ENCODE measurements at regions not wholly inside any gene's neighbourhood (a gene's known extent, or its start where the extent isn't known, plus 50 kb on each side); places are given as distances from the start of the nearest gene placed in this dataset.

DNA sequence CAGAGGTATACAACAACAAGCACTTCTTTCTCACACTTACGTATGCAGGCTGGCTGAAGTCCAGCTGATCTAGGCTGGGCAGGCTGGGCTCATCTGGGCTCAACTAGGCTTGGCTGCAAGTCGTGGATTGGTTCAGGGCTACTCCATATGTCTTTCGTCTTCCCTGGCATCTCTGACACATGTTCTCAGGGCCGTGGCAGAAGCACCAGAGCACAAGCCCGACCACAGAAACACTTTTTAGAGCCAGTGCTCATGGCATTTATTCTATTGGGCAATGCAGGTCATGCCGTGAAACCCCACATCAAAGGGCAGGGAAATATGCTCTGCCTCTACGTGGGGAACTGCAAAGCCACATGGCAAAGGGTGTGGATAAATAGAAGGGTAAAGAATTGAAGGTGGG is 93.8 kb downstream of the RIN2 start:
- no peaks in the 10 kb centered on the region for H3K36me3 ChIP-seq (ENCODE audit: control insufficient read depth, insufficient read depth, low read length)
- no peak overlapping the region for H3K9ac ChIP-seq (ENCODE audit: low read depth, low read length)
- H3K27me3 ChIP-seq (ENCODE audit: control insufficient read depth, insufficient read depth, low read length): no peaks in the 10 kb centered on the region
- no peaks in the 10 kb centered on the region for H3K4me1 ChIP-seq (ENCODE audit: control insufficient read depth, insufficient read depth, low read length)
- H3K4me3 ChIP-seq (ENCODE audit: low read depth, low read length): no peak overlapping the region
- no peak overlapping the region for H3K27ac ChIP-seq (ENCODE audit: low read depth, low read length)
- H3K9me3 ChIP-seq (ENCODE audit: control insufficient read depth, insufficient read depth, low read length): no peaks in the 10 kb centered on the region

DNA sequence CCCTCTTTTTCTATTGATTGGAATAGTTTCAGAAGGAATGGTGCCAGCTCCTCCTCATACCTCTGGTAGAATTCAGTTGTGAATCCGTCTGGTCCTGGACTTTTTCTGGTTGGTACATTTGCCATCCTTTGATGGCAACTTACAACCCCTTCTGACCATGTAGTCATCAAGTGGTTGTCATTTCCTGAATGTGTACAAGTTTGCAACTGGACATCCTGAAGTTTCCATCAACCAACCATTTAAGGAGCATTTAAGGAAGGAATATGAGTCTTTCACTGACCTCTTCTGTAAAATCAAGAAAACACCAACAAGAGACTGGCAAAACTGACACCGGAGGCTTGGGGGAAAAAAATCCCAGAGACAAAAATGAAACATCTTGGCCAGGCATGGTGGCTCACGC is 97.4 kb downstream of the RIN2 start:
- H3K4me3 ChIP-seq (ENCODE audit: low read depth, low read length): no peak overlapping the region
- no peak overlapping the region for H3K27ac ChIP-seq (ENCODE audit: low read depth, low read length)
- H3K9me3 ChIP-seq (ENCODE audit: control insufficient read depth, insufficient read depth, low read length): no peaks in the 10 kb centered on the region
- no peaks in the 10 kb centered on the region for H3K27me3 ChIP-seq (ENCODE audit: control insufficient read depth, insufficient read depth, low read length)
- H3K9ac ChIP-seq (ENCODE audit: low read depth, low read length): no peak overlapping the region
- H3K36me3 ChIP-seq (ENCODE audit: control insufficient read depth, insufficient read depth, low read length): no peaks in the 10 kb centered on the region
- no peaks in the 10 kb centered on the region for H3K4me1 ChIP-seq (ENCODE audit: control insufficient read depth, insufficient read depth, low read length)

GRCh38 chr20:19858466-19859371 is 100.7 kb downstream of the RIN2 start:
- Histone ChIP-seq H3K4me3 (ENCODE audit: low read depth, low read length) (no peak overlapping the region), H3K4me1 (ENCODE audit: control insufficient read depth, insufficient read depth, low read length) (no peaks in the 10 kb centered on the region), H3K27ac (ENCODE audit: low read depth, low read length) (no peak overlapping the region), H3K9me3 (ENCODE audit: control insufficient read depth, insufficient read depth, low read length) (no peaks in the 10 kb centered on the region), H3K27me3 (ENCODE audit: control insufficient read depth, insufficient read depth, low read length) (no peaks in the 10 kb centered on the region), H3K9ac (ENCODE audit: low read depth, low read length) (no peak overlapping the region), H3K36me3 (ENCODE audit: control insufficient read depth, insufficient read depth, low read length) (no peaks in the 10 kb centered on the region)

DNA sequence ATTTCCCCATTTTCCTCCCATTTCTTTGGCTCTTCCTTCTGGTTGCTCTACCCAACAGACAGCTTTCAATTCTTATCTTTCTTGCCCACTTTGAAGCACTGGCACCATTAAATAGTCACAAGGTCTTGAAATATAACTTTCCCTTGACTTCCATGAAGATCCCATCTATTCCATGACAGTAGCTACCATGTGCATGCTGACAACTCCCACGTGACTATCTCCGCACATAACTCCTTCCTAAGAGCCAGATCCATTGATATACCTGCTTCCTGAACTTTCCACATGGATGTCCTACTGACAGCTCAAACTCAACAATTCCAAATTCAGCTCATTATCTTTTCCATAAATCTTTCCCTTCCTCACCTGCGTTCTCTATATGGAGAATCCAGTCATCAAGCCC is 101.4 kb downstream of the RIN2 start:
- H3K27ac ChIP-seq (ENCODE audit: low read depth, low read length): no peak overlapping the region
- H3K9me3 ChIP-seq (ENCODE audit: control insufficient read depth, insufficient read depth, low read length): no peaks in the 10 kb centered on the region
- no peak overlapping the region for H3K4me3 ChIP-seq (ENCODE audit: low read depth, low read length)

DNA sequence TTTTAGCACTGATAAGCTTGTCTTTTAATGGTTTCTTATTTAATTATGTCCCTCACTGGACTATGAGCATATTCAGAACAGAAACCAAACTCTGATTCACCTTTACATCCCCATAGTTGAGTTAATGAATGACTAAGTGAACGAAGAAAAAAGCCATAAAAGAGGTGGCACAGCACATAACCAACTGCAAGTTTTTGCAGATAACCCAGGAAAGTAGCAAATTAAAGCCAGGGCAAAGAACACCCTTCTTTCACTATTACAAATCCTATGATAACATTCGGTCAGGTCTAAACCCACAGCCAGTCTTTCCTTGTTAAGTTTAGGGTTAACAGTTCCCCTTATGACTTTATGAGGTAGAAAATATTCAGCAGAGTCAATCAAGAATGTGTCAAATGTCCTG is 102.7 kb downstream of the RIN2 start:
- no peak overlapping the region for H3K4me3 ChIP-seq (ENCODE audit: low read depth, low read length)
- H3K27ac ChIP-seq (ENCODE audit: low read depth, low read length): no peak overlapping the region
- H3K9ac ChIP-seq (ENCODE audit: low read depth, low read length): no peak overlapping the region
- no peaks in the 10 kb centered on the region for H3K27me3 ChIP-seq (ENCODE audit: control insufficient read depth, insufficient read depth, low read length)
- no peaks in the 10 kb centered on the region for H3K36me3 ChIP-seq (ENCODE audit: control insufficient read depth, insufficient read depth, low read length)
- H3K9me3 ChIP-seq (ENCODE audit: control insufficient read depth, insufficient read depth, low read length): no peaks in the 10 kb centered on the region
- H3K4me1 ChIP-seq (ENCODE audit: control insufficient read depth, insufficient read depth, low read length): no peaks in the 10 kb centered on the region

More for the DNA sequence above, 101.4 kb downstream of the RIN2 start:
- H3K36me3 ChIP-seq (ENCODE audit: control insufficient read depth, insufficient read depth, low read length): no peaks in the 10 kb centered on the region
- H3K9ac ChIP-seq (ENCODE audit: low read depth, low read length): no peak overlapping the region
- no peaks in the 10 kb centered on the region for H3K4me1 ChIP-seq (ENCODE audit: control insufficient read depth, insufficient read depth, low read length)
- H3K27me3 ChIP-seq (ENCODE audit: control insufficient read depth, insufficient read depth, low read length): no peaks in the 10 kb centered on the region

- H3K27me3 ChIP-seq (ENCODE audit: control insufficient read depth, insufficient read depth, low read length): no peaks in the 10 kb centered on the region
- H3K27ac ChIP-seq (ENCODE audit: low read depth, low read length): no peak overlapping the region
- no peaks in the 10 kb centered on the region for H3K4me1 ChIP-seq (ENCODE audit: control insufficient read depth, insufficient read depth, low read length)
- no peaks in the 10 kb centered on the region for H3K36me3 ChIP-seq (ENCODE audit: control insufficient read depth, insufficient read depth, low read length)
- no peaks in the 10 kb centered on the region for H3K9me3 ChIP-seq (ENCODE audit: control insufficient read depth, insufficient read depth, low read length)
- no peak overlapping the region for H3K9ac ChIP-seq (ENCODE audit: low read depth, low read length)
- no peak overlapping the region for H3K4me3 ChIP-seq (ENCODE audit: low read depth, low read length)
Observed at GRCh38 chr20:19861147-19861759, 103.2 kb downstream of the RIN2 start.

GRCh38 chr20:19864130-19864529 is 106.1 kb downstream of the RIN2 start:
- Histone ChIP-seq H3K9ac (ENCODE audit: low read depth, low read length) (no peak overlapping the region), H3K4me1 (ENCODE audit: control insufficient read depth, insufficient read depth, low read length) (no peaks in the 10 kb centered on the region), H3K9me3 (ENCODE audit: control insufficient read depth, insufficient read depth, low read length) (no peaks in the 10 kb centered on the region), H3K27me3 (ENCODE audit: control insufficient read depth, insufficient read depth, low read length) (no peaks in the 10 kb centered on the region), H3K4me3 (ENCODE audit: low read depth, low read length) (no peak overlapping the region), H3K36me3 (ENCODE audit: control insufficient read depth, insufficient read depth, low read length) (no peaks in the 10 kb centered on the region), H3K27ac (ENCODE audit: low read depth, low read length) (no peak overlapping the region)

DNA sequence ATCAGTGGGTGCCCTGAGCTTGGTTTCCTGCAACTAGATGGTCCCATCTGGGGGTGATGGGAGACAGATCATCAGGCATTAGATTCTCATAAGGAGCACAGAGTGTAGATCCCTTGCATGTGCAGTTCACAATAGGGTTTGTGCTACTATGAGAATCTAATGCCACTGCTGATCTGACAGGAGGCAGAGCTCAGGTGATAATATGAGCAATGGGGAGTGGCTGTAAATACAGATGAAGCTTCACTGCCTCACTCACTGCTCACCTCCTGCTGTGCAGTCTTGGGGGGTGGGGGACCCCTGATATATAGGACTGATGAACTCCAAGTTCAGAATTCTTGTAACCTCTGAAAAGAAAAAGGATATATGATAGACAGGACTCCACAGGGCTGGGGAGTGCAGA is 108.0 kb downstream of the RIN2 start:
- H3K9ac ChIP-seq (ENCODE audit: low read depth, low read length): no peak overlapping the region
- no peaks in the 10 kb centered on the region for H3K4me1 ChIP-seq (ENCODE audit: control insufficient read depth, insufficient read depth, low read length)
- no peaks in the 10 kb centered on the region for H3K9me3 ChIP-seq (ENCODE audit: control insufficient read depth, insufficient read depth, low read length)
- no peaks in the 10 kb centered on the region for H3K27me3 ChIP-seq (ENCODE audit: control insufficient read depth, insufficient read depth, low read length)
- H3K36me3 ChIP-seq (ENCODE audit: control insufficient read depth, insufficient read depth, low read length): no peaks in the 10 kb centered on the region
- no peak overlapping the region for H3K4me3 ChIP-seq (ENCODE audit: low read depth, low read length)
- H3K27ac ChIP-seq (ENCODE audit: low read depth, low read length): no peak overlapping the region

GRCh38 chr20:19867074-19867473 is 109.0 kb downstream of the RIN2 start:
- no peaks in the 10 kb centered on the region for H3K36me3 ChIP-seq (ENCODE audit: control insufficient read depth, insufficient read depth, low read length)
- H3K27ac ChIP-seq (ENCODE audit: low read depth, low read length): no peak overlapping the region
- no peak overlapping the region for H3K9ac ChIP-seq (ENCODE audit: low read depth, low read length)
- no peaks in the 10 kb centered on the region for H3K4me1 ChIP-seq (ENCODE audit: control insufficient read depth, insufficient read depth, low read length)
- H3K27me3 ChIP-seq (ENCODE audit: control insufficient read depth, insufficient read depth, low read length): no peaks in the 10 kb centered on the region
- H3K9me3 ChIP-seq (ENCODE audit: control insufficient read depth, insufficient read depth, low read length): no peaks in the 10 kb centered on the region
- no peak overlapping the region for H3K4me3 ChIP-seq (ENCODE audit: low read depth, low read length)

DNA sequence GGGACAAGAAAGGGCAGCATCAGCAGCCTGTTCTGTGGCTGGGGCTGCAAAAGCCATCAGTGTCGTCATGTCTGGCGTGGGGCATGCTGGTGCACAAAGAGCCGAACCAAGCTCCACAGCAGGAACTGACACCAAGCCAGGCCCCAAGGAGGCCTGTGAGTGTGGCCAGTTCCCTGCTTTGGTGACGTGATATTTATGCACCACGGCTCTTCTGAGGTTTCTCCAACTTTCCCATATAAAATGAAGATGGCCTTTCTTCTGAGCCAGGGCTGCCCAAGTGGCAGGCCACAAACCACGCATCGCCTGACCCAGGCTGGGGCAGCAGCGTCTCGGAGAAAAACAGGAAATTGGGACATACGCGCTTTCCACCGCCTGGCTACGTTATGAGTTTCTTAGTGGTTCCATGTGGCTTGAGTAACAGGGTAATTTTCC is 109.9 kb downstream of the RIN2 start:
- Histone ChIP-seq H3K27ac (ENCODE audit: low read depth, low read length) (no peak overlapping the region), H3K9ac (ENCODE audit: low read depth, low read length) (no peak overlapping the region), H3K36me3 (ENCODE audit: control insufficient read depth, insufficient read depth, low read length) (no peaks in the 10 kb centered on the region), H3K9me3 (ENCODE audit: control insufficient read depth, insufficient read depth, low read length) (no peaks in the 10 kb centered on the region), H3K4me3 (ENCODE audit: low read depth, low read length) (no peak overlapping the region), H3K4me1 (ENCODE audit: control insufficient read depth, insufficient read depth, low read length) (no peaks in the 10 kb centered on the region), H3K27me3 (ENCODE audit: control insufficient read depth, insufficient read depth, low read length) (no peaks in the 10 kb centered on the region)

- no peak overlapping the region for H3K4me3 ChIP-seq (ENCODE audit: low read depth, low read length)
- H3K36me3 ChIP-seq (ENCODE audit: control insufficient read depth, insufficient read depth, low read length): no peaks in the 10 kb centered on the region
- H3K9ac ChIP-seq (ENCODE audit: low read depth, low read length): no peak overlapping the region
- no peaks in the 10 kb centered on the region for H3K9me3 ChIP-seq (ENCODE audit: control insufficient read depth, insufficient read depth, low read length)
- H3K27ac ChIP-seq (ENCODE audit: low read depth, low read length): no peak overlapping the region
- H3K4me1 ChIP-seq (ENCODE audit: control insufficient read depth, insufficient read depth, low read length): no peaks in the 10 kb centered on the region
- no peaks in the 10 kb centered on the region for H3K27me3 ChIP-seq (ENCODE audit: control insufficient read depth, insufficient read depth, low read length)
Observed at GRCh38 chr20:19868441-19868840, 110.4 kb downstream of the RIN2 start.
